ENCODE measurements at regions not wholly inside any gene's neighbourhood (a gene's known extent, or its start where the extent isn't known, plus 50 kb on each side); places are given as distances from the start of the nearest gene placed in this dataset.

- ChIA-PET CTCF (ENCODE audit: partially characterized antibody) (no interaction called here), POLR2A (ENCODE audit: partially characterized antibody) (no interaction called here)
- Mint-ChIP-seq H3K9me3 (peaks cover 0 to 1% (median 0%) of the 10 kb centered on the region in 8 donors), H3K36me3 (no peaks in the 10 kb centered on the region), H3K4me3 (no peak overlapping the region), H3K27ac (no peak overlapping the region), H3K4me1 (no peaks in the 10 kb centered on the region), H3K27me3 (peaks cover 0 to 4% of the 10 kb centered on the region in 2 donors)
- DNase-seq = no peak
- H3K36me3 ChIP-seq (ENCODE audit: insufficient read depth, low read length) = no peaks in the 10 kb centered on the region
- H3K4me1 ChIP-seq (ENCODE audit: insufficient read depth, low read length) = no peaks in the 10 kb centered on the region
- H3K27ac ChIP-seq (ENCODE audit: low read depth, low read length) = no peak overlapping the region
- H3K27me3 ChIP-seq (ENCODE audit: insufficient read depth, low read length) = no peaks in the 10 kb centered on the region
- H3K4me3 ChIP-seq (ENCODE audit: low read length in 2 of 2) = no peak overlapping the region
- intact Hi-C loops (cut with micrococcal nuclease) = no loop called here
- no peaks in the 10 kb centered on the region for H3K9me3 ChIP-seq (ENCODE audit: control insufficient read depth in 1 of 2, low read length in 2 of 2)
Observed at GRCh38 chr11:111177037-111177871, 68.3 kb upstream of the POU2AF2 start.

- no peaks in the 10 kb centered on the region for H3K36me3 Mint-ChIP-seq
- ChIA-PET POLR2A (ENCODE audit: partially characterized antibody) (no interaction called here), CTCF (ENCODE audit: partially characterized antibody) (no interaction called here)
- H3K27ac Mint-ChIP-seq = no peak overlapping the region
- no peaks in the 10 kb centered on the region for H3K4me1 Mint-ChIP-seq
- no peak overlapping the region for H3K4me3 Mint-ChIP-seq
- H3K4me1 ChIP-seq (ENCODE audit: insufficient read depth, low read length) = no peaks in the 10 kb centered on the region
- DNase-seq = no peak
- H3K36me3 ChIP-seq (ENCODE audit: insufficient read depth, low read length) = no peaks in the 10 kb centered on the region
- H3K27me3 Mint-ChIP-seq = peaks cover 0 to 4% of the 10 kb centered on the region in 2 donors
- H3K9me3 ChIP-seq (ENCODE audit: control insufficient read depth in 1 of 2, low read length in 2 of 2) = no peaks in the 10 kb centered on the region
- intact Hi-C loops (cut with micrococcal nuclease) = no loop called here
- no peak overlapping the region for H3K4me3 ChIP-seq (ENCODE audit: low read length in 2 of 2)
- no peaks in the 10 kb centered on the region for H3K27me3 ChIP-seq (ENCODE audit: insufficient read depth, low read length)
- no peak overlapping the region for H3K27ac ChIP-seq (ENCODE audit: low read depth, low read length)
- H3K9me3 Mint-ChIP-seq = peaks cover 0 to 1% (median 0%) of the 10 kb centered on the region in 8 donors
Observed at GRCh38 chr11:111176603-111177002, 68.9 kb upstream of the POU2AF2 start.

GRCh38 chr11:111173221-111173620 is 72.3 kb upstream of the POU2AF2 start:
- intact Hi-C loops (cut with micrococcal nuclease) = no loop called here
- CTCF ChIA-PET (ENCODE audit: partially characterized antibody) = no interaction called here
- Histone ChIP-seq H3K4me3 (ENCODE audit: low read length in 2 of 2) (no peak overlapping the region), H3K36me3 (ENCODE audit: insufficient read depth, low read length) (no peaks in the 10 kb centered on the region), H3K4me1 (ENCODE audit: insufficient read depth, low read length) (no peaks in the 10 kb centered on the region), H3K27me3 (ENCODE audit: insufficient read depth, low read length) (no peaks in the 10 kb centered on the region), H3K9me3 (ENCODE audit: control insufficient read depth in 1 of 2, low read length in 2 of 2) (no peaks in the 10 kb centered on the region), H3K27ac (ENCODE audit: low read depth, low read length) (no peak overlapping the region)
- Mint-ChIP-seq H3K27me3 (peaks cover 0 to 2% of the 10 kb centered on the region in 2 donors), H3K9me3 (peaks cover 0 to 1% (median 0%) of the 10 kb centered on the region in 8 donors), H3K4me1 (no peaks in the 10 kb centered on the region), H3K36me3 (no peaks in the 10 kb centered on the region), H3K27ac (no peak overlapping the region), H3K4me3 (no peak overlapping the region)
- POLR2A ChIA-PET (ENCODE audit: partially characterized antibody) = no interaction called here
- no peak for DNase-seq

GRCh38 chr11:111172321-111172862 is 73.1 kb upstream of the POU2AF2 start:
- no peak for DNase-seq
- CTCF ChIA-PET (ENCODE audit: partially characterized antibody) = no interaction called here
- no peak overlapping the region for H3K27ac ChIP-seq (ENCODE audit: low read depth, low read length)
- Mint-ChIP-seq H3K36me3 (no peaks in the 10 kb centered on the region), H3K4me3 (no peak overlapping the region), H3K4me1 (no peaks in the 10 kb centered on the region), H3K9me3 (peaks cover 0 to 1% (median 0%) of the 10 kb centered on the region in 8 donors), H3K27me3 (peaks cover 0 to 2% of the 10 kb centered on the region in 2 donors), H3K27ac (no peak overlapping the region)
- H3K4me3 ChIP-seq (ENCODE audit: low read length in 2 of 2) = no peak overlapping the region
- no peaks in the 10 kb centered on the region for H3K36me3 ChIP-seq (ENCODE audit: insufficient read depth, low read length)
- H3K27me3 ChIP-seq (ENCODE audit: insufficient read depth, low read length) = no peaks in the 10 kb centered on the region
- POLR2A ChIA-PET (ENCODE audit: partially characterized antibody) = no interaction called here
- intact Hi-C loops (cut with micrococcal nuclease) = no loop called here
- H3K9me3 ChIP-seq (ENCODE audit: control insufficient read depth in 1 of 2, low read length in 2 of 2) = no peaks in the 10 kb centered on the region
- no peaks in the 10 kb centered on the region for H3K4me1 ChIP-seq (ENCODE audit: insufficient read depth, low read length)

DNA sequence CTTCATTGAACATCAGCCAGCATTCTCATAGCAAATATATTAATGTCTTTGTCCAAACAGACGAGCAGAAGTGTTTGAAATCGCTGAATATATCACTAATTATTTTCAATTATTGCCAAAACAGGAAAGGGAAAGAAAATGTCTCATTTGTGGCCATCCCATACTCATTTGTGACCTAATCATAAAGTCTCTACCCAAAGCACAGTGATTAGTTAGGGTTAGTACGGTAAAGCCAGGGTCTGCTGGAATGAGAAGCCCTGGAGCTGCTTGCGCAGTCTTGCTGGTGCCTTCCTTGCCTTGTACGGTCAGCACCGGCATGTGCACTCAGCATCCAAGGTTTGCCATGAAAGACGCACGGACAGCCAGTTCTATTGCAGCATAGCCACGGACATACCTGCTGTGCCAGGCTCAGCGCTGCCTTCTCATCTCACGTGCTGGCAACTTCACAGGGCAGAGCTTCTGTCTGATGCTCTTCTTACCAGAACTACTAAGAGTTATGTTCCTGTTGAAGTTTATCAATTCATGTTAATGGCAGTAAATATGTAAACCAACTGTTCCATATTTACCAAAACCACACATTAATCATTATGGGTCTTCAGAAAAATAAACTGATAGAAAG is 74.7 kb upstream of the POU2AF2 start:
- Mint-ChIP-seq H3K27me3 (peaks cover 2% of the 10 kb centered on the region in 2 donors), H3K36me3 (no peaks in the 10 kb centered on the region), H3K9me3 (peaks cover 0 to 1% (median 0%) of the 10 kb centered on the region in 8 donors), H3K4me3 (no peak overlapping the region), H3K4me1 (no peaks in the 10 kb centered on the region), H3K27ac (no peak overlapping the region)
- H3K9me3 ChIP-seq (ENCODE audit: control insufficient read depth in 1 of 2, low read length in 2 of 2) = no peaks in the 10 kb centered on the region
- H3K4me1 ChIP-seq (ENCODE audit: insufficient read depth, low read length) = no peaks in the 10 kb centered on the region
- POLR2A ChIA-PET (ENCODE audit: partially characterized antibody) = no interaction called here
- no peaks in the 10 kb centered on the region for H3K36me3 ChIP-seq (ENCODE audit: insufficient read depth, low read length)
- H3K4me3 ChIP-seq (ENCODE audit: low read length in 2 of 2) = no peak overlapping the region
- no peak overlapping the region for H3K27ac ChIP-seq (ENCODE audit: low read depth, low read length)
- H3K27me3 ChIP-seq (ENCODE audit: insufficient read depth, low read length) = no peaks in the 10 kb centered on the region
- intact Hi-C loops (cut with micrococcal nuclease) = no loop called here
- CTCF ChIA-PET (ENCODE audit: partially characterized antibody) = no interaction called here
- DNase-seq = no peak

- Histone ChIP-seq H3K27me3 (ENCODE audit: insufficient read depth, low read length) (no peaks in the 10 kb centered on the region), H3K27ac (ENCODE audit: low read depth, low read length) (no peak overlapping the region), H3K9me3 (ENCODE audit: control insufficient read depth in 1 of 2, low read length in 2 of 2) (no peaks in the 10 kb centered on the region), H3K4me1 (ENCODE audit: insufficient read depth, low read length) (no peaks in the 10 kb centered on the region), H3K4me3 (ENCODE audit: low read length in 2 of 2) (no peak overlapping the region), H3K36me3 (ENCODE audit: insufficient read depth, low read length) (no peaks in the 10 kb centered on the region)
- ChIA-PET POLR2A (ENCODE audit: partially characterized antibody) (no interaction called here), CTCF (ENCODE audit: partially characterized antibody) (no interaction called here)
- peaks cover 2 to 3% of the 10 kb centered on the region in 2 donors for H3K27me3 Mint-ChIP-seq
- H3K9me3 Mint-ChIP-seq = peaks cover 0 to 1% (median 0%) of the 10 kb centered on the region in 8 donors
- H3K4me1 Mint-ChIP-seq = no peaks in the 10 kb centered on the region
- no peak overlapping the region for H3K4me3 Mint-ChIP-seq
- intact Hi-C loops (cut with micrococcal nuclease) = no loop called here
- no peak for DNase-seq
- no peaks in the 10 kb centered on the region for H3K36me3 Mint-ChIP-seq
- H3K27ac Mint-ChIP-seq = no peak overlapping the region
Observed at GRCh38 chr11:111169367-111169766, 76.2 kb upstream of the POU2AF2 start.

DNA sequence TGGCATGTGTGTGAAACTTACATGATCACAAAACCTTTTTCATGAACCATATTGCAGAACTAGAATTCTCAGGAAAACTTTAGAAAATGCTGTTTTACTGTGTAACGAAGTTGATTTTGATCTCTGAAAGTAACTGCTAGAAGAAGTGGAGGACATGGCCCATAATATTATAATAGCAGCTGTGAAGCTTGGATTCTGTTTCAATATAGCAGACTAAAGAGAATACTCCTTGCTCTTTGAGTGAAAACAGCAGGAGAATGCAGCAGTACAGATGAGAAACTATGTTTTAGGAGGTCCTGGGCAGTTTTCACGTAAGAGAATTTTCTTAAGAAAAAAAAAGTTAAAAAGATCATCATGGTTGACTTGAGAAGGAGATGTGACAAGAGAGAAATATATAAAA is 76.7 kb upstream of the POU2AF2 start:
- H3K27ac ChIP-seq (ENCODE audit: low read depth, low read length) = no peak overlapping the region
- Mint-ChIP-seq H3K4me3 (no peak overlapping the region), H3K27ac (no peak overlapping the region), H3K27me3 (peaks cover 2 to 3% of the 10 kb centered on the region in 2 donors), H3K9me3 (peaks cover 0 to 1% (median 0%) of the 10 kb centered on the region in 8 donors), H3K36me3 (no peaks in the 10 kb centered on the region), H3K4me1 (no peaks in the 10 kb centered on the region)
- no peak for DNase-seq
- no peaks in the 10 kb centered on the region for H3K4me1 ChIP-seq (ENCODE audit: insufficient read depth, low read length)
- ChIA-PET CTCF (ENCODE audit: partially characterized antibody) (no interaction called here), POLR2A (ENCODE audit: partially characterized antibody) (no interaction called here)
- H3K9me3 ChIP-seq (ENCODE audit: control insufficient read depth in 1 of 2, low read length in 2 of 2) = no peaks in the 10 kb centered on the region
- intact Hi-C loops (cut with micrococcal nuclease) = no loop called here
- H3K4me3 ChIP-seq (ENCODE audit: low read length in 2 of 2) = no peak overlapping the region
- no peaks in the 10 kb centered on the region for H3K36me3 ChIP-seq (ENCODE audit: insufficient read depth, low read length)
- no peaks in the 10 kb centered on the region for H3K27me3 ChIP-seq (ENCODE audit: insufficient read depth, low read length)

All from CD4-positive, alpha-beta memory T cell (primary cell).